Kidney epithelial cell (primary cell): ENCODE measurements at regions not wholly inside any gene's neighbourhood (a gene's known extent, or its start where the extent isn't known, plus 50 kb on each side); places are given as distances from the start of the nearest gene placed in this dataset.

Experiments used
- DNase-seq: peaks from one replicate; pipeline ENCODE4 v3.0.0-alpha.2; 2010; ENCODE audit warnings: low read depth
- H3K27me3 ChIP-seq: 2 replicates; pipeline ENCODE4 v1.6.0; 2011; ENCODE audit warnings: low read length; ENCODE audit not compliant: control insufficient read depth, insufficient read depth
- H3K36me3 ChIP-seq: 2 replicates; pipeline ENCODE4 v1.5.1; 2011; ENCODE audit warnings: low read length; ENCODE audit not compliant: control insufficient read depth, insufficient read depth
- H3K4me3 ChIP-seq: 2 replicates; pipeline ENCODE4 v1.5.1; 2011; ENCODE audit warnings: low read depth, mild to moderate bottlenecking, control low read depth, low read length
- TF ChIP-seq, protein P1 (sequence below): IDR thresholded peaks from 2 replicates; pipeline ENCODE4 v1.5.1; 2011; ENCODE audit warnings: mild to moderate bottlenecking, moderate library complexity, low read length, control low read depth, inconsistent platforms; ENCODE audit not compliant: insufficient read depth, poor library complexity, severe bottlenecking

GRCh38 chr2:64789466-64790320 lies 136.0 kb upstream of the SERTAD2 start:
- no peak for DNase-seq
- TF ChIP-seq, protein P1, sequence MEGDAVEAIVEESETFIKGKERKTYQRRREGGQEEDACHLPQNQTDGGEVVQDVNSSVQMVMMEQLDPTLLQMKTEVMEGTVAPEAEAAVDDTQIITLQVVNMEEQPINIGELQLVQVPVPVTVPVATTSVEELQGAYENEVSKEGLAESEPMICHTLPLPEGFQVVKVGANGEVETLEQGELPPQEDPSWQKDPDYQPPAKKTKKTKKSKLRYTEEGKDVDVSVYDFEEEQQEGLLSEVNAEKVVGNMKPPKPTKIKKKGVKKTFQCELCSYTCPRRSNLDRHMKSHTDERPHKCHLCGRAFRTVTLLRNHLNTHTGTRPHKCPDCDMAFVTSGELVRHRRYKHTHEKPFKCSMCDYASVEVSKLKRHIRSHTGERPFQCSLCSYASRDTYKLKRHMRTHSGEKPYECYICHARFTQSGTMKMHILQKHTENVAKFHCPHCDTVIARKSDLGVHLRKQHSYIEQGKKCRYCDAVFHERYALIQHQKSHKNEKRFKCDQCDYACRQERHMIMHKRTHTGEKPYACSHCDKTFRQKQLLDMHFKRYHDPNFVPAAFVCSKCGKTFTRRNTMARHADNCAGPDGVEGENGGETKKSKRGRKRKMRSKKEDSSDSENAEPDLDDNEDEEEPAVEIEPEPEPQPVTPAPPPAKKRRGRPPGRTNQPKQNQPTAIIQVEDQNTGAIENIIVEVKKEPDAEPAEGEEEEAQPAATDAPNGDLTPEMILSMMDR: no peak
- no peaks in the 10 kb centered on the region for H3K36me3 ChIP-seq

GRCh38 chr2:64792300-64792699 lies 138.6 kb upstream of the SERTAD2 start:
- DNase-seq: no peak
- TF ChIP-seq, protein P1: no peak
- no peaks in the 10 kb centered on the region for H3K36me3 ChIP-seq
- H3K4me3 ChIP-seq: no peak overlapping the region
- H3K27me3 ChIP-seq: no peaks in the 10 kb centered on the region

More at GRCh38 chr2:64789466-64790320, 136.0 kb upstream of the SERTAD2 start:
- no peaks in the 10 kb centered on the region for H3K27me3 ChIP-seq
- no peak overlapping the region for H3K4me3 ChIP-seq

DNA sequence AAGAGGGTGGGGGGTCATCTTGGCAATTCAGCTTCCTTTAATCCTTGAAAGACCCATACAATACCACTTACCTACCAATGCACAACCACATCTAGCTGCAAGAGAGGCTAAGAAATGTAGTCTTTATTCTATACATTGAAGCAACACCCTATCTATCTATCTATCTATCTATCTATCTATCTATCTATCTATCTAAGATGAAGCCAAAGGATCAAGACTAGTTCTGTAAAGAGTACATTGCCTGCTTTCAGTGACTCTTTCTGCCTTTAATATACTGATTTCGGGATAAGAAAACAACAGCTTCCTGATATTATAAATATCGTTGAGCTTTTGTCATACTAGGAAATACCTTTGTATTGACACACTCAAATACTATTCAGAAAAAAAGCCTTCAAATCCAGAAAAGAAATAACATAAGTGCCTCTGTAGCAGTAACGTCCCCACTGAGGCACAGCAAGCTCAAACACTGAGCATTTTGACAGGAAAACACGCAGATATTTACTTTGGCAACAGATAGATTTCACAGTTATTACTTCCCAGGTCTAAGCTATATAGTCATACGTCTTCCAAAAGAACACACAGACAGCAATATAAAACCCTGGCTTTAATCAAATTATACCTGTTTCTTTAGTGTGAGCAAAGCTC lies 139.4 kb upstream of the SERTAD2 start:
- H3K27me3 ChIP-seq: no peaks in the 10 kb centered on the region
- no peak overlapping the region for H3K4me3 ChIP-seq
- H3K36me3 ChIP-seq: no peaks in the 10 kb centered on the region

GRCh38 chr2:64793701-64794100 lies 140.0 kb upstream of the SERTAD2 start:
- TF ChIP-seq, protein P1: no peak
- no peak for DNase-seq
- H3K27me3 ChIP-seq: no peaks in the 10 kb centered on the region
- H3K4me3 ChIP-seq: no peak overlapping the region
- H3K36me3 ChIP-seq: no peaks in the 10 kb centered on the region

More for the DNA sequence above, 139.4 kb upstream of the SERTAD2 start:
- TF ChIP-seq, protein P1: no peak
- no peak for DNase-seq

- H3K36me3 ChIP-seq: no peaks in the 10 kb centered on the region
- TF ChIP-seq, protein P1: no peak
- no peak for DNase-seq
These were observed 140.8 kb upstream of the SERTAD2 start for GRCh38 chr2:64794426-64794995.

More at GRCh38 chr2:64794426-64794995, 140.8 kb upstream of the SERTAD2 start:
- Histone ChIP-seq H3K4me3 (no peak overlapping the region), H3K27me3 (no peaks in the 10 kb centered on the region)
